HG03469 (cell line): ENCODE measurements at regions not wholly inside any gene's neighbourhood (a gene's known extent, or its start where the extent isn't known, plus 50 kb on each side); places are given as distances from the start of the nearest gene placed in this dataset.
A peak's percentile ranks its signal among the peaks of the same experiment; 100 is the strongest.

Source experiments
- ATAC-seq: cut with Tn5 transposase; IDR thresholded peaks from one replicate; pipeline ENCODE4 v1.9.1; 2021; ENCODE audit warnings: mild to moderate bottlenecking, moderate library complexity, moderate number of reproducible peaks; ENCODE audit not compliant: unreplicated experiment

- no peak for ATAC-seq
Observed at GRCh38 chr6:100138346-100139022, 144.5 kb upstream of the MCHR2 start.

GRCh38 chr6:100137759-100138158 lies 143.7 kb upstream of the MCHR2 start:
- ATAC-seq, result no peak

- ATAC-seq, result no peak
Observed at GRCh38 chr6:100136590-100136989, 142.6 kb upstream of the MCHR2 start.

- no peak for ATAC-seq
Observed at GRCh38 chr6:100135977-100136376, 142.0 kb upstream of the MCHR2 start.

GRCh38 chr6:100134703-100135102 lies 140.7 kb upstream of the MCHR2 start:
- ATAC-seq, result no peak

GRCh38 chr6:100134297-100134696 lies 140.3 kb upstream of the MCHR2 start:
- no peak for ATAC-seq

- no peak for ATAC-seq
Observed at GRCh38 chr6:100132005-100132404, 138.0 kb upstream of the MCHR2 start.

GRCh38 chr6:100130630-100131029 lies 136.6 kb upstream of the MCHR2 start:
- no peak for ATAC-seq

- ATAC-seq, result no peak
Observed at GRCh38 chr6:100126790-100127484, 132.9 kb upstream of the MCHR2 start.

- no peak for ATAC-seq
Observed at GRCh38 chr6:100121854-100122609, 128.0 kb upstream of the MCHR2 start.

GRCh38 chr6:100119261-100119660 lies 125.2 kb upstream of the MCHR2 start:
- no peak for ATAC-seq

- ATAC-seq, result no peak
Observed at GRCh38 chr6:100118301-100118700, 124.3 kb upstream of the MCHR2 start.

- ATAC-seq, result no peak
Observed at GRCh38 chr6:100117680-100118079, 123.7 kb upstream of the MCHR2 start.

- ATAC-seq, result peak; percentile 75
Observed at GRCh38 chr6:100116411-100117194, 122.6 kb upstream of the MCHR2 start.

- ATAC-seq, result no peak
Observed at GRCh38 chr6:100115407-100116101, 121.5 kb upstream of the MCHR2 start.

- no peak for ATAC-seq
Observed at GRCh38 chr6:100112855-100113508, 119.0 kb upstream of the MCHR2 start.

- ATAC-seq, result no peak
Observed at GRCh38 chr6:100105919-100106529, 112.0 kb upstream of the MCHR2 start.

- ATAC-seq, result peak; percentile 36
Observed at GRCh38 chr6:100105138-100105537, 111.1 kb upstream of the MCHR2 start.

GRCh38 chr6:100103931-100104330 lies 109.9 kb upstream of the MCHR2 start:
- ATAC-seq, result no peak

GRCh38 chr6:100103194-100103593 lies 109.2 kb upstream of the MCHR2 start:
- no peak for ATAC-seq
